B cell (primary cell): ENCODE measurements at regions not wholly inside any gene's neighbourhood (a gene's known extent, or its start where the extent isn't known, plus 50 kb on each side); places are given as distances from the start of the nearest gene placed in this dataset.
"Not testable (repeated sequence)": the region's sequence is repeated elsewhere in the genome, so short reads cannot be mapped to it uniquely, and the experiment has no call there.

Source experiments
- ATAC-seq: fragments of 200-7000 bp; cut with Tn5 transposase; one replicate; pipeline ENCODE4 v1.10.0; 2021; ENCODE audit warnings: low read depth, mild to moderate bottlenecking, moderate number of reproducible peaks, moderate library complexity
- CTCF ChIA-PET: fragments of 350-600 bp; sonication (Branson Sonifier 250); formaldehyde crosslinking; loops from one replicate; lab custom pipeline; 2021; ENCODE audit warnings: antibody characterized with exemption, inconsistent platforms; lab: Charles Lee
- POLR2A ChIA-PET: fragments of 350-600 bp; sonication (Branson Sonifier 250); formaldehyde crosslinking; loops from one replicate; lab custom pipeline; 2021; ENCODE audit warnings: antibody characterized with exemption; lab: Charles Lee
- DNase-seq: peaks from one replicate; pipeline ENCODE4 v3.0.0; 2013
- H2AFZ ChIP-seq: 2 replicates; pipeline ENCODE4 v1.6.1; 2012; ENCODE audit warnings: mild to moderate bottlenecking, low read depth, low read length; ENCODE audit not compliant: insufficient read depth, poor library complexity, severe bottlenecking
- H3K27ac ChIP-seq, 2 donors: 1 replicate in 1 of 2; 2 replicates in 1 of 2; pipeline ENCODE4 v1.5.1; 2012 to 2013; ENCODE audit warnings: low read length in 2 of 2, mild to moderate bottlenecking in 2 of 2, moderate library complexity in 1 of 2
- H3K27me3 ChIP-seq, 4 experiments: fragments of 200-600 bp in 1 of 4; sonication (generic) in 1 of 4; replicated peaks in 1 of 4; 1 replicate in 2 of 4; 2 replicates in 2 of 4; pipeline versions ENCODE4 v1.6.1 to v1.7.0; 2013 to 2016; ENCODE audit warnings: low read length in 3 of 4, mild to moderate bottlenecking in 2 of 4, mixed read lengths in 1 of 4, moderate library complexity in 1 of 4; ENCODE audit not compliant: insufficient read depth in 4 of 4, control insufficient read depth in 3 of 4; ENCODE audit errors: control extremely low read depth in 1 of 4
- H3K36me3 ChIP-seq, 2 experiments: replicated peaks in 1 of 2; 1 replicate in 1 of 2; 2 replicates in 1 of 2; pipeline versions ENCODE4 v1.6.1 to v1.7.1; 2013; ENCODE audit warnings: low read length in 1 of 2; ENCODE audit not compliant: insufficient read depth in 2 of 2, control insufficient read depth in 1 of 2; ENCODE audit errors: control extremely low read depth in 1 of 2, extremely low read depth in 1 of 2
- H3K4me1 ChIP-seq, 2 donors: fragments of 200-600 bp in 1 of 2; sonication (generic) in 1 of 2; 1 replicate in 1 of 2; 2 replicates in 1 of 2; pipeline versions ENCODE4 v1.5.1 to v1.6.1; 2013 to 2017; ENCODE audit warnings: low read length in 2 of 2; ENCODE audit not compliant: control insufficient read depth in 2 of 2, insufficient read depth in 2 of 2
- H3K4me2 ChIP-seq: replicated peaks from 2 replicates; pipeline ENCODE3; 2012; ENCODE audit warnings: mild to moderate bottlenecking, low read depth, low read length; ENCODE audit not compliant: poor library complexity, severe bottlenecking
- H3K4me3 ChIP-seq, 5 experiments: fragments of 200-600 bp in 1 of 5; sonication (generic) in 1 of 5; 1 replicate in 3 of 5; 2 replicates in 2 of 5; pipeline versions ENCODE4 v1.5.1 to v1.7.0; 2011 to 2016; ENCODE audit warnings: low read length in 4 of 5, mild to moderate bottlenecking in 4 of 5, low read depth in 2 of 5, control low read depth in 1 of 5, moderate library complexity in 1 of 5; ENCODE audit not compliant: insufficient read depth in 1 of 5; ENCODE audit errors: control extremely low read depth in 1 of 5, extremely low read depth in 1 of 5
- H3K79me2 ChIP-seq: fragments of 200-600 bp; sonication (generic); one replicate; pipeline ENCODE4 v1.6.0; 2016; ENCODE audit warnings: low read length; ENCODE audit not compliant: control insufficient read depth, insufficient read depth
- H3K9ac ChIP-seq: fragments of 200-600 bp; sonication (generic); 2 replicates; pipeline ENCODE4 v1.6.1; 2017; ENCODE audit warnings: mild to moderate bottlenecking, low read length, moderate library complexity
- H3K9me3 ChIP-seq, 3 donors: one replicate each; pipeline versions ENCODE4 v1.6.1 to v1.7.1; 2013; ENCODE audit warnings: low read length in 2 of 3; ENCODE audit not compliant: control insufficient read depth in 2 of 3, insufficient read depth in 1 of 3; ENCODE audit errors: control extremely low read depth in 1 of 3
- H4K20me1 ChIP-seq: 2 replicates; pipeline ENCODE4 v1.6.0; 2012; ENCODE audit warnings: mild to moderate bottlenecking, low read length; ENCODE audit not compliant: insufficient read depth, control insufficient read depth, poor library complexity, severe bottlenecking
- H3K27ac Mint-ChIP-seq: one replicate; pipeline ENCODE4 v1.8.0; 2021; ENCODE audit warnings: mixed read lengths
- H3K27me3 Mint-ChIP-seq: one replicate; pipeline ENCODE4 v1.8.0; 2021; ENCODE audit warnings: mixed read lengths
- H3K4me1 Mint-ChIP-seq: one replicate; pipeline ENCODE4 v1.8.0; 2021; ENCODE audit warnings: mixed read lengths
- H3K4me3 Mint-ChIP-seq: one replicate; pipeline ENCODE4 v1.8.0; 2021; ENCODE audit warnings: mixed read lengths
- H3K9me3 Mint-ChIP-seq: one replicate; pipeline ENCODE4 v1.8.0; 2022; ENCODE audit warnings: mixed read lengths; ENCODE audit not compliant: insufficient read depth
- WGBS: methylation state at CpG from one replicate; pipeline ENCODE4 v1.1.5; 2013; ENCODE audit warnings: missing lambda C conversion rate; ENCODE audit not compliant: insufficient coverage; 5-methylcytosine and 5-hydroxymethylcytosine counted together
- intact Hi-C: fragments of 100-400 bp; cut with micrococcal nuclease; formaldehyde crosslinking; loops from one replicate; pipeline ENCODE4 v1.10.0; 2022
- TF ChIP-seq, protein P1 (sequence below): fragments of 200-600 bp; IDR thresholded peaks from one replicate; pipeline ENCODE4 v1.8.0; 2022; ENCODE audit warnings: antibody characterized with exemption, mild to moderate bottlenecking

DNA sequence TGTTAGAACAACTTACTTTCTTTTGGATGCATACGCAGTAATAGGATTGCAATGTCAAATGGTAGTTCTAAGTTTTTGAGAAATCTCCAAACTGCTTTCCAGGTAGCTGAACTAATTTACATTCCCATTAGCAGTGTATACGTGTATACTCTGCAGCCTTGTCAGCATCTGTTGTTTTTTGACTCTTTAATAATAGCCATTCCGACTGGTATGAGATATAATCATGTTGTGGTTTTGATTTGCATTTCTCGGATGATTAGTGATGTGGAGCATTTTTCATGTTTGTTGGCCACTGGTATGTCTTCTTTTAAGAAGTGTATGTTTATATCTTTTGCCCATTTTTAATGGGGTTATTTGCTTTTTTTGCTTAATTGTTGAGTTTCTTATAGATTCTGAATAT, 76.9 kb upstream of the HNRNPA1L2 start:
- H3K9ac ChIP-seq, H3K27ac ChIP-seq, H3K27me3 ChIP-seq, H3K4me3 Mint-ChIP-seq, H4K20me1 ChIP-seq, POLR2A ChIA-PET, H3K9me3 Mint-ChIP-seq, H3K4me2 ChIP-seq, H3K27me3 Mint-ChIP-seq, H3K79me2 ChIP-seq, H3K4me3 ChIP-seq, H3K4me1 Mint-ChIP-seq, H3K36me3 ChIP-seq, H3K9me3 ChIP-seq, CTCF ChIA-PET, intact Hi-C loops, DNase-seq, H2AFZ ChIP-seq, H3K4me1 ChIP-seq: not testable (repeated sequence)
- peak; percentile 24 for ATAC-seq
- peak overlapping the region; percentile 15 for H3K27ac Mint-ChIP-seq
- no CpG with 5 or more reads among the region's 4 CpGs for WGBS

DNA sequence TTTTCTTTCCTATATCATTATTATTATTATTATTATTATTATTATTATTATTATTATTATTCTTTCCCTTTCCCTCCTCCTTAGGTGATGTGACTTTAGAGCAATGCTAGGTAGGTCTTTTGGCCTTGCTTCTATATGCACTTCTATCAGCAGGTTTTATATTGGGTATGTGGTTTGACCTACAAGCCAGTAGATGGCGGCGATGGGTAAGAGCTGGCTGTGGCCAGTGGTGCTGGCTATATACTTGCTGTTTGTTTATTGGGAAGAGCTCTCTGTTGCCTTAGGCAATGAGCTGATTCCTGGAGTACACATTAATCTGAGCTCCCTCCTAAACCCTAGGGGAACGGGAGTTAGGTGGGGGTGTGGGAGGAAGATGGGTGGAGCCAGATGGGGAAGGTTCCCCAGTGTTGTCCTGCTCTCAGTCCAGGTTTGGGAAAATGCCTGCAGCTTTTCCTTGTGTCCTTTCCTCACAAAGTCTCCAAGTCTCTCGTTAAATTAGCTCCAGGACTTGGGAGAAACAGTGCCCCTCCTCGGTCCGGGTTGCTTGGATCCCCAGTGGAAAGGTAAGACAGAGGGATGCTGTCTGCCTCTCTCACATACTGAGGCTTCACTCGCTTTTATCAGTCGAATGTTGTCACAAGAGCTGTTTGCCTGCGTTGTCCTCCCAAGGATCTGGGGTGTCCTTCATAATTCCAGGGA, 72.2 kb upstream of the HNRNPA1L2 start:
- H3K27ac ChIP-seq, H3K27ac Mint-ChIP-seq, H4K20me1 ChIP-seq, H3K27me3 Mint-ChIP-seq, POLR2A ChIA-PET, H3K9ac ChIP-seq, H3K4me1 ChIP-seq, intact Hi-C loops, DNase-seq, H3K27me3 ChIP-seq, H3K4me3 ChIP-seq, H3K79me2 ChIP-seq, H3K36me3 ChIP-seq, H3K9me3 ChIP-seq, CTCF ChIA-PET, H3K9me3 Mint-ChIP-seq, H3K4me3 Mint-ChIP-seq, H2AFZ ChIP-seq, H3K4me1 Mint-ChIP-seq, H3K4me2 ChIP-seq: not testable (repeated sequence)
- ATAC-seq, result peak; percentile 36
- no CpG with 5 or more reads among the region's 9 CpGs for WGBS
- TF ChIP-seq, protein P1, sequence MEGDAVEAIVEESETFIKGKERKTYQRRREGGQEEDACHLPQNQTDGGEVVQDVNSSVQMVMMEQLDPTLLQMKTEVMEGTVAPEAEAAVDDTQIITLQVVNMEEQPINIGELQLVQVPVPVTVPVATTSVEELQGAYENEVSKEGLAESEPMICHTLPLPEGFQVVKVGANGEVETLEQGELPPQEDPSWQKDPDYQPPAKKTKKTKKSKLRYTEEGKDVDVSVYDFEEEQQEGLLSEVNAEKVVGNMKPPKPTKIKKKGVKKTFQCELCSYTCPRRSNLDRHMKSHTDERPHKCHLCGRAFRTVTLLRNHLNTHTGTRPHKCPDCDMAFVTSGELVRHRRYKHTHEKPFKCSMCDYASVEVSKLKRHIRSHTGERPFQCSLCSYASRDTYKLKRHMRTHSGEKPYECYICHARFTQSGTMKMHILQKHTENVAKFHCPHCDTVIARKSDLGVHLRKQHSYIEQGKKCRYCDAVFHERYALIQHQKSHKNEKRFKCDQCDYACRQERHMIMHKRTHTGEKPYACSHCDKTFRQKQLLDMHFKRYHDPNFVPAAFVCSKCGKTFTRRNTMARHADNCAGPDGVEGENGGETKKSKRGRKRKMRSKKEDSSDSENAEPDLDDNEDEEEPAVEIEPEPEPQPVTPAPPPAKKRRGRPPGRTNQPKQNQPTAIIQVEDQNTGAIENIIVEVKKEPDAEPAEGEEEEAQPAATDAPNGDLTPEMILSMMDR, result peak; percentile 58

DNA sequence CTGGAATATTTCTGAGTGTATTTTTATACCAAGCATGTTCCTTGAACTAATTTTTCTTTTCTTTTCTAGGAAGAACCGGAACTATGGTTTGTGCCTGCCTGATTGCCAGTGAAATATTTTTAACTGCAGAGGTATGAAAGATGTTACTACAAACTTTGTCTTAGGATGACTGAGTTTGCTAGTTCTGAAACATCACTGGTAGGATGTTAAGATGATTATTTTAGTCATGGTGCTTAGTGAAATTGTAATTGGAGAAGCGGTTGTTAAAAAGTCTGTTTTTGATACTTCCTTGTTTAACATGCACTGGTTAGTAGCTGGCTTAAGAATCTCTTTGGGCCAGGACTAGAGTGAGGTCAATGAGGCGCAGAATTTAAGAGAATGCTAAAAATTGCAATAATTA, 71.1 kb upstream of the HNRNPA1L2 start:
- H4K20me1 ChIP-seq, H3K4me3 ChIP-seq, H3K27me3 Mint-ChIP-seq, H3K27ac Mint-ChIP-seq, CTCF ChIA-PET, DNase-seq, ATAC-seq, H3K36me3 ChIP-seq, H3K27me3 ChIP-seq, H2AFZ ChIP-seq, H3K79me2 ChIP-seq, H3K4me2 ChIP-seq, intact Hi-C loops, H3K9ac ChIP-seq, H3K9me3 Mint-ChIP-seq, H3K4me1 ChIP-seq, H3K4me3 Mint-ChIP-seq, H3K4me1 Mint-ChIP-seq, POLR2A ChIA-PET, H3K9me3 ChIP-seq, H3K27ac ChIP-seq: not testable (repeated sequence)
- WGBS, result no CpG with 5 or more reads among the region's 3 CpGs
